HG02623 (cell line): ENCODE measurements at regions not wholly inside any gene's neighbourhood (a gene's known extent, or its start where the extent isn't known, plus 50 kb on each side); places are given as distances from the start of the nearest gene placed in this dataset.

ENCODE experiments used
- ATAC-seq: cut with Tn5 transposase; IDR thresholded peaks from one replicate; pipeline ENCODE4 v1.9.1; 2021; ENCODE audit warnings: moderate library complexity; ENCODE audit not compliant: unreplicated experiment

GRCh38 chr1:72570815-72571214 lies 288.5 kb upstream of the NEGR1 start:
- no peak for ATAC-seq

DNA sequence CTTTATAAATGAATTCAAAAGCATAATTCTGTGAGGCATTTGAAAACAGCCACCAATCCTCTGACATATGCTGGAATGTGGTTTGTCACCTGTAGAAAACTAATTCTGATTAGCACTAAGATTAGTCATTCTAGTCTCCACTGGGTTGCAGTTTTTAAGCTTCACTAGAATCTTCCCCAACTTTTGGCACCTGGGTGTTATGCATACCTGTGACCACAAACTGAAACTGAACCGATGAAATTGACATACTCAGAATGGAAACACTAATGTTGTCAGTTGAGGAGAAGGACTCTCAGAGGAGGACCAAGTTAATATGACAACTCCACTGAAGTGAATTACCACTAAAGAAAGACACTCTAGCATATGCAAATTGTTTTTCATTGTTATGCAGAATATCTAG lies 285.8 kb upstream of the NEGR1 start:
- peak; percentile 52 for ATAC-seq

- ATAC-seq, result no peak
Observed at GRCh38 chr1:72567521-72567920, 285.2 kb upstream of the NEGR1 start.

DNA sequence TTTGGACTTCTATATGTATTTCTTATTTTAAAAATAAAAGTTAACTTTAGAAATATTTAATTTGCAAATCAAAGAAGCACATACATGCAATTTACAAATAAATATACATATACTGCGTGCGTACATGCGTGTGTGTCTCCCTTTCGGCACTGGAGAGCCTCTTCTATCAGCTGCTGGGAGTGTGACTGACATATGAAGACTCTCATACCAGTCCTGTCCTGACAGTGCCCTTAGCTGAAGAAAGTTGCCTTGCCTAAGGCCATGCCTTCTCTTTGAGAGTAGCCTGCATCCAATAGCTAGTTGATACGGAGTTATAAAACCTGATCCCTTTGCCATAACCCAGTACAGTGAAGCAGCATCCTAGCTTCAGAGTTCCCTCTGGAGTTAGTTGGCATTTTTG lies 282.4 kb upstream of the NEGR1 start:
- ATAC-seq, result no peak

DNA sequence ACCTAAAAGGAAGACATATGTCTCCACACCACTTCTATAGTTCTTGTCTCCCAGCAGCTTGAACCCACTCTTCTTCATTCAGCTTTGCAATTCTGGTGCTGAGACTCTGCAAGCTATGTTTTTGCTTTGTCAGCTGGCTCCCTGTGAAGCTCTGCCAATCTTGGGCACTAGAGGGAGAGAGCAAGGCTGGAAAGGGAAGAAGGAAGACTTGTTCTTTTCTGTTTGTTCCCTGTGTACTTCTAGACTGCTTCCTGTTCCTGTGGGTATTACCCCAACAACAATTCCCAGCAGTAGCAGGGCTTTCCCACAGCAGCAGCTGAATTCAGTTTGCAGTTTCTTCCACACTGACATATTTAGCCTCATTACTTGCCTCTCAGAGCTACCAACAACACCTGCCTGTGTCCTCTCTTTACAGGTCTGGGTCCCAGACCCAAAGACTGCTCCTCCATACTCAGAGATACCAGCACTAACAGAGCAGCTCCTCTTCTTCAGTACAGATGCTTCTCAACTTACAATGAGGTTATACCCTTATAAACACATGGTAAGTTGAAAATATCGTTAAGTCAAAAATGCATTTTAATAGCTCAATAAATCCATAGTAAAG lies 275.2 kb upstream of the NEGR1 start:
- no peak for ATAC-seq

DNA sequence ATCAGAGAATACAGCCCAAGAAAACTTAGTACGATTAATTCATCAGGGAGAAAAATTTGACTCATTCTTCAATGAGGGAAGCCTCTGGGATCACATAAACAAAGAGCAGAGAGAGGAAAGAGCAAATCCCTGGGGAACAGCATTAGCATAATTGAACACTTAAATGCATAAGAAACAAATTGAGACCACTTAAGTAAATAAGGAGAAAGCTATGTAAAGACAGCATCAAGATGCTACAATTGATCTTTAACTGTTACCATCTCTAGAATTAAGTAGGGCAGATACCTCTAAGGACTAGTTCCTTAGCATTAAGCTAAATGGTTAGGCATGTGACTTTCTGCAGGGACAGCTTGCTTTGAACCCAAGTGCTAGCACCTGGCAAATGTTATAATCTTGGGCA lies 265.1 kb upstream of the NEGR1 start:
- ATAC-seq, result no peak

DNA sequence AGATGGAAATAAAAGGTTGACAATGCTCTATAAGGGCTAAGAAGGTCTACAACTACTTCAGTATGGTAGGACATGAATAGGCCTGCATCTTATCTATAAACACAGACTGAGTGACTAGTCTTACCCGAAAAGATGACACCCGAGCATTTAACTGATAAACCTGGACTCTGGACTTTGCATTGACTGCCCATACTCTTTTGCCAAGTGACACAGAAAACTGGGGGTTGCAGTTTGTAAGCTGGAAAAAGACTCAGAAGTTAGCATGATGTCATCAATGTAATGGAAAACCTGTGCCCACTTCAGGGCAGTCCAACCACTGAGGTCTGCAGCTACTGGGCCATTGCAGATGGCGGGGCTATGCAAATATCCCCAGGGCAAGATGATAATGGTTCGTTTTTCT lies 258.3 kb upstream of the NEGR1 start:
- ATAC-seq, result no peak

- ATAC-seq, result no peak
Observed at GRCh38 chr1:72535470-72535869, 253.1 kb upstream of the NEGR1 start.

GRCh38 chr1:72530646-72531045 lies 248.3 kb upstream of the NEGR1 start:
- no peak for ATAC-seq

- no peak for ATAC-seq
Observed at GRCh38 chr1:72526926-72527325, 244.6 kb upstream of the NEGR1 start.

- ATAC-seq, result no peak
Observed at GRCh38 chr1:72524021-72524420, 241.7 kb upstream of the NEGR1 start.

GRCh38 chr1:72521659-72522058 lies 239.3 kb upstream of the NEGR1 start:
- ATAC-seq, result no peak

DNA sequence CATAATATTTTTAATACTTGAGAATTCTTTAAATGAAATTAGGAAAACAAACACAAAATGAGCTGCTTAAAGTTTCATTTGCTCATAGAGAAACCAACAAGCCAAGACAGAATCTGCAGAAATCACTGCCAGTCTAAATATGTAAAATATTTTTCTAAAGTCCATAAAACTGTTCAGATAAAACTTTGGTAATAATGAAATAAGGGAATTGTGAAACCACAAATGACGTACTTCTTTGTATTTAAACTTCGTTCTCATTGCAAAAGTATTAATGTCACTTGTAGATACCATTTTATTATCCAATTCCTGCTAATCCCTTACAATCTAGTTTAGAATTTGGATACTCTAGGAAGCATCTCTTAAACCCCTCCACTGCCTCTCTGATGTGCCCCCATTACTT lies 234.5 kb upstream of the NEGR1 start:
- no peak for ATAC-seq

DNA sequence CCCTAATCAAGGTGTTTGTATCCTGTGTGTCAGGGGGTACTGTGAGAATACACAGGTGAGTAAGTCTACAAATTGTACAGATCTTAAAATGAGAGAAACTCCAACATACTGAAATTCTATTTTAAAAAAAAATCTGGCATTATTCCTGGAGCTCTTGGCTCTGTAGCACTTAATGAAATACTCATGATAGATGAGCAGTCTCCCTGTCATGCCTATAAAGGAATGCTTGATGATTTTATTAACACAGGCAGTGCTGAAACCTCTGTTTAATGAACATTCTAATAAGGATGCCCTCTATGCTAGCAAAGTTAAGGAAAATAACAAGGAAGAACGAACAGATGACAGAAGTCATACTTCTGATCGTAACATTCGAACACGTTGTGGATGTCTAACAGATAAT lies 233.9 kb upstream of the NEGR1 start:
- ATAC-seq, result no peak

- no peak for ATAC-seq
Observed at GRCh38 chr1:72498371-72498770, 216.0 kb upstream of the NEGR1 start.

GRCh38 chr1:72489801-72490200 lies 207.5 kb upstream of the NEGR1 start:
- no peak for ATAC-seq

- no peak for ATAC-seq
Observed at GRCh38 chr1:72485801-72486200, 203.5 kb upstream of the NEGR1 start.

- no peak for ATAC-seq
Observed at GRCh38 chr1:72483846-72484357, 201.6 kb upstream of the NEGR1 start.

- ATAC-seq, result no peak
Observed at GRCh38 chr1:72482736-72483413, 200.5 kb upstream of the NEGR1 start.

- ATAC-seq, result no peak
Observed at GRCh38 chr1:72481420-72481970, 199.2 kb upstream of the NEGR1 start.

DNA sequence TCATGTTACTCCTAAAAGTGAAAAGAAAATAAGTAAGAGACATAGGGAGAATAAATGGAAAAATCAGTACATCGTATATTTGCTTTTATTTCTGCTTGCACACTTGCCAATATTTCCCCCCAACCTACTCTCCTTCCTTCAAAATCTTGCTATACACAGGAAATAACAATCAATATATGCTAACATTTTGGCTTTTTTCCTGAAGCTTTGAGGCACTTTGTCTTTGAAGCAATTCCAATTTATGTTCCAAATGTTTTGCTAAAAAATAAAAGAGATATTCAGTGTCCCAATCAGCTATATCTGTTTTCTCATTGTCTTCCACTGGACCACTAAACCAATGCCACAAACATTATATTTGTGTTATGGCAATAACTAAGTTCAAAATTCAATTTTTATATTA lies 184.0 kb upstream of the NEGR1 start:
- ATAC-seq, result no peak

DNA sequence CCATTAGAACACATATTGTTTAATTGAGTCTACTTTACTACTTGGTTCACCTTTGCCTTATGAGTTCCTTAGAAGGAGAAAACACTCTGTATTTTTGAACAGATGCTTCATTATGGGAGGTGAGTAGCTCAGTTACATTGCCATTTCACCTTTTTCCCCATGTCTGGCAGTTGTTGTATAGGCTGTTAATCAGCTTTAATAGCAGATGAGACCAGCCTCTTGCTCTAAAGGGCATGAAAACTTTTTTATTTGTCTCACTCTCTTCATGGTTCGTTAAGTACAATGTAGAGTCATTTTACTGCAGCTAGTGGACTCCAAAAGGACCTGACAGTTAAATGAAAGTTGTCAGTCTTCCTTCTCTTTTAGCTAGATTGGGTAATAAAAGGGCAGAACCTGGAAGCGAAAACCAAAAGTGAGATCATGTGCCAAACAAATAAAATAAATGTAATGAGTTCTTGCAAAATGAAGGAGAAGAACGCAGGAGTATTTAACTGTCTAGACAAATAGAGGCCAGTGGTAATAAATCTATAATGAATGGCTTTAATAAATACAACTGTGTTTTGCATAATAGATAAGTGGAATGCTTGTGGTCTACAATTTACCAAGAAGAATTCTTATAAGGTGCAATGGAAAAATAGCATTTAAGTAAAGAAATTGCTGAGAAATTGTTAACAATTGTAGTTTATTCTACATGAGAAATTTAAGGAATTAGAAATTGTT lies 180.0 kb upstream of the NEGR1 start:
- ATAC-seq, result no peak
